Esophagus muscularis mucosa (tissue), 4 donors: ENCODE measurements at regions not wholly inside any gene's neighbourhood (a gene's known extent, or its start where the extent isn't known, plus 50 kb on each side); places are given as distances from the start of the nearest gene placed in this dataset.

Experiments used
- EP300 ChIP-seq: sonication (generic); formaldehyde crosslinking; IDR thresholded peaks from one replicate; pipeline ENCODE4 v1.6.1; 2017; ENCODE audit warnings: antibody characterized with exemption
- POLR2A ChIP-seq: fragments of 450-650 bp; IDR thresholded peaks from one replicate; pipeline ENCODE4 v1.6.1; 2017; ENCODE audit warnings: antibody characterized with exemption, moderate library complexity, mild to moderate bottlenecking, low read depth
- TF ChIP-seq, protein P1 (sequence below), 3 experiments: fragments of 200-600 bp in 2 of 3; fragments of 450-650 bp in 1 of 3; sonication (generic) in 2 of 3; IDR thresholded peaks; one replicate each; pipeline ENCODE4 v1.5.1; 2017 to 2019; ENCODE audit warnings: antibody characterized with exemption in 3 of 3, mild to moderate bottlenecking in 2 of 3, moderate library complexity in 1 of 3

DNA sequence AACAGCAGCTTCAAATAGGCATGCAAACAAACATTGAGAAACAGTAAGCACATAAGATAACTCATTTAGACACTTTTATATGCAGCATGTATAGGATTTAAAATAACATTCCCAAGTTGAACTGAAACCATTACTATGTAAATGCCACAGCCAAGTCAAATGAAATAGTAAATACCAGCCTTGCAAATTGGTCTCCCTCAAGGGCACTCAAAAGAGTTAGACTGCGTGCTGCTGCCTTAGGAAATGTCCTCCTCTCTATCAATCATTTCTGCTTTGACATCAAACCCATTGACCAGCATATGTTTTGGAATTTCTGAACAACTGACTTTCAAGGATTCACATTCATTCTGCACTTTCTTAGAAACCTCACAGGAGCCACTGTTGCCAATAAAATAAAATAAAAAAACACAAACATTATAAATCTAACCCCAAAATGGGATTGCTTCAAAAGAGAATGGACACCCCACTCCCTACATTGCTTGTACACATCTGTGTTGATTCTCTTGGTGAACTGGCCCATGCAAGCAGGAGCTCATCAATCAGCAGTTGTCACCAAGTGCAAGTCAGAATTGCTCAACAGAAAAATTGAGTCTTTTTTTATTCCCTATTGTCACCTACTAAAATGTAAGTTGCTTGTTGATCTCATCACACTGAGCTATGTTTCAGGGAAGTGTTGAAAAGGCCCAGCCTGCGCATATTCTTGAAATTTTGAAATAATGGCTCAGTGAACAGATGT lies 256.2 kb downstream of the DAD1 start:
- TF ChIP-seq POLR2A = no peak
- TF ChIP-seq, protein P1, sequence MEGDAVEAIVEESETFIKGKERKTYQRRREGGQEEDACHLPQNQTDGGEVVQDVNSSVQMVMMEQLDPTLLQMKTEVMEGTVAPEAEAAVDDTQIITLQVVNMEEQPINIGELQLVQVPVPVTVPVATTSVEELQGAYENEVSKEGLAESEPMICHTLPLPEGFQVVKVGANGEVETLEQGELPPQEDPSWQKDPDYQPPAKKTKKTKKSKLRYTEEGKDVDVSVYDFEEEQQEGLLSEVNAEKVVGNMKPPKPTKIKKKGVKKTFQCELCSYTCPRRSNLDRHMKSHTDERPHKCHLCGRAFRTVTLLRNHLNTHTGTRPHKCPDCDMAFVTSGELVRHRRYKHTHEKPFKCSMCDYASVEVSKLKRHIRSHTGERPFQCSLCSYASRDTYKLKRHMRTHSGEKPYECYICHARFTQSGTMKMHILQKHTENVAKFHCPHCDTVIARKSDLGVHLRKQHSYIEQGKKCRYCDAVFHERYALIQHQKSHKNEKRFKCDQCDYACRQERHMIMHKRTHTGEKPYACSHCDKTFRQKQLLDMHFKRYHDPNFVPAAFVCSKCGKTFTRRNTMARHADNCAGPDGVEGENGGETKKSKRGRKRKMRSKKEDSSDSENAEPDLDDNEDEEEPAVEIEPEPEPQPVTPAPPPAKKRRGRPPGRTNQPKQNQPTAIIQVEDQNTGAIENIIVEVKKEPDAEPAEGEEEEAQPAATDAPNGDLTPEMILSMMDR (IDR thresholded peaks at IDR 0.05) = no peak
- no peak for TF ChIP-seq EP300
